ENCODE measurements at regions not wholly inside any gene's neighbourhood (a gene's known extent, or its start where the extent isn't known, plus 50 kb on each side); places are given as distances from the start of the nearest gene placed in this dataset.
"Not testable (repeated sequence)": the region's sequence is repeated elsewhere in the genome, so short reads cannot be mapped to it uniquely, and the experiment has no call there.

- Histone ChIP-seq H3K4me1 (ENCODE audit: control insufficient read depth, insufficient read depth, low read length) (peaks cover 5% of the 10 kb centered on the region; the same call in 1 of the 2 replicates), H3K9me3 (ENCODE audit: control insufficient read depth, insufficient read depth, low read depth, low read length) (no peaks in the 10 kb centered on the region), H3K27me3 (ENCODE audit: control insufficient read depth, insufficient read depth, low read length) (no peaks in the 10 kb centered on the region), H3K9ac (ENCODE audit: low read length) (no peak overlapping the region), H3K4me3 (ENCODE audit: low read depth, low read length) (no peak overlapping the region), H3K27ac (ENCODE audit: low read depth, low read length) (no peak overlapping the region), H3K36me3 (ENCODE audit: control insufficient read depth, insufficient read depth, low read length) (no peaks in the 10 kb centered on the region; the same call in 1 of the 2 replicates)
Observed at GRCh38 chr10:29701306-29701705, 66.5 kb upstream of the SVIL start.

GRCh38 chr10:29699621-29700020 is 64.8 kb upstream of the SVIL start:
- H3K36me3 ChIP-seq (ENCODE audit: control insufficient read depth, insufficient read depth, low read length): no peaks in the 10 kb centered on the region; the same call in 1 of the 2 replicates
- no peaks in the 10 kb centered on the region for H3K27me3 ChIP-seq (ENCODE audit: control insufficient read depth, insufficient read depth, low read length)
- H3K4me1 ChIP-seq (ENCODE audit: control insufficient read depth, insufficient read depth, low read length): peaks cover 5% of the 10 kb centered on the region; the same call in 1 of the 2 replicates
- no peak overlapping the region for H3K27ac ChIP-seq (ENCODE audit: low read depth, low read length)
- no peak overlapping the region for H3K9ac ChIP-seq (ENCODE audit: low read length)
- no peak overlapping the region for H3K4me3 ChIP-seq (ENCODE audit: low read depth, low read length)
- H3K9me3 ChIP-seq (ENCODE audit: control insufficient read depth, insufficient read depth, low read depth, low read length): no peaks in the 10 kb centered on the region

- peaks cover 5% of the 10 kb centered on the region; the same call in 1 of the 2 replicates for H3K4me1 ChIP-seq (ENCODE audit: control insufficient read depth, insufficient read depth, low read length)
- H3K27me3 ChIP-seq (ENCODE audit: control insufficient read depth, insufficient read depth, low read length): no peaks in the 10 kb centered on the region
- H3K36me3 ChIP-seq (ENCODE audit: control insufficient read depth, insufficient read depth, low read length): no peaks in the 10 kb centered on the region; the same call in 1 of the 2 replicates
- no peaks in the 10 kb centered on the region for H3K9me3 ChIP-seq (ENCODE audit: control insufficient read depth, insufficient read depth, low read depth, low read length)
- no peak overlapping the region for H3K4me3 ChIP-seq (ENCODE audit: low read depth, low read length)
- no peak overlapping the region for H3K27ac ChIP-seq (ENCODE audit: low read depth, low read length)
- no peak overlapping the region for H3K9ac ChIP-seq (ENCODE audit: low read length)
Observed at GRCh38 chr10:29698773-29699490, 64.2 kb upstream of the SVIL start.

DNA sequence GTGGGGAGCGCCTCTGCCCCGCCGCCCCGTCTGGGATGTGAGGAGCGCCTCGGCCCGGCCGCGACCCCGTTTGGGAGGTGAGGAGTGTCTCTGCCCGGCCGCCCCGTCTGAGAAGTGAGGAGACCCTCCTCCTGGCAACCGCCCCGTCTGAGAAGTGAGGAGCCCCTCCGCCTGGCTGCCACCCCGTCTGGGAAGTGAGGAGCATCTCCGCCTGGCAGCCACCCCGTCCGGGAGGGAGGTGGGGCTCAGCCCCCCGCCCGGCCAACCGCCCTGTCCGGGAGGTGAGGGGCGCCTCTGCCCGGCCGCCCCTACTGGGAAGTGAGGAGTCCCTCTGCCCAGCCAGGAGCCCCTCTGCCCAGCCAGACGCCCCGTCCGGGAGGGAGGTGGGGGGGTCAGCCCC is 61.8 kb upstream of the SVIL start:
- H3K27me3 ChIP-seq (ENCODE audit: control insufficient read depth, insufficient read depth, low read length); H3K27ac ChIP-seq (ENCODE audit: low read depth, low read length); H3K9me3 ChIP-seq (ENCODE audit: control insufficient read depth, insufficient read depth, low read depth, low read length); H3K4me3 ChIP-seq (ENCODE audit: low read depth, low read length); H3K9ac ChIP-seq (ENCODE audit: low read length); H3K36me3 ChIP-seq (ENCODE audit: control insufficient read depth, insufficient read depth, low read length): not testable (repeated sequence)
- peaks cover 23% of the 10 kb centered on the region for H3K4me1 ChIP-seq (ENCODE audit: control insufficient read depth, insufficient read depth, low read length)

GRCh38 chr10:29694121-29694520 is 59.4 kb upstream of the SVIL start:
- no peak overlapping the region for H3K27ac ChIP-seq (ENCODE audit: low read depth, low read length)
- no peaks in the 10 kb centered on the region for H3K36me3 ChIP-seq (ENCODE audit: control insufficient read depth, insufficient read depth, low read length)
- no peaks in the 10 kb centered on the region for H3K27me3 ChIP-seq (ENCODE audit: control insufficient read depth, insufficient read depth, low read length)
- H3K4me3 ChIP-seq (ENCODE audit: low read depth, low read length): no peak overlapping the region
- H3K9ac ChIP-seq (ENCODE audit: low read length): no peak overlapping the region
- no peaks in the 10 kb centered on the region for H3K9me3 ChIP-seq (ENCODE audit: control insufficient read depth, insufficient read depth, low read depth, low read length)
- H3K4me1 ChIP-seq (ENCODE audit: control insufficient read depth, insufficient read depth, low read length): peaks cover 20% of the 10 kb centered on the region

DNA sequence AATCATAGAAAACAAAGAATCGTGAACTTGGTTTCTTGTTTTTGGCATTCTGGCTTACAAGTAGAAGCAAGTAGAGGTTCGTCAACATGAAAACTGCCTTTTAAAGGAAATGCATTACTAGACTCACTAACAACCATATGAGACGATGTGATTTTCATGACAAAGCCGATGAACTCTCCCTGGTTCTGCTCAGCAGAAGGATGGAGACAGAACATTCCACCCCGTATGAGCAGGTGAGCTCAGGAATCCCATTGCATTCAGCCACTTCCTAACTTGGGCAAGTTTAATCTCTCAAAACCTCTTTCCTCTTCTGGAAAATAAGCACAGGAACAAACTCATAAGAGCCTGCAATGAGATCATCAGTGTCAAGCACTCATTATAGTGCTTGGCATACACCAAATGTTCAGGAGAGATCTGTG is 57.4 kb upstream of the SVIL start:
- Histone ChIP-seq H3K4me3 (ENCODE audit: low read depth, low read length) (peak overlapping the region; percentile 20), H3K36me3 (ENCODE audit: control insufficient read depth, insufficient read depth, low read length) (no peaks in the 10 kb centered on the region), H3K9ac (ENCODE audit: low read length) (peak overlapping the region; percentile 29), H3K4me1 (ENCODE audit: control insufficient read depth, insufficient read depth, low read length) (peaks cover 40% of the 10 kb centered on the region), H3K27ac (ENCODE audit: low read depth, low read length) (peak overlapping the region; percentile 56), H3K9me3 (ENCODE audit: control insufficient read depth, insufficient read depth, low read depth, low read length) (no peaks in the 10 kb centered on the region), H3K27me3 (ENCODE audit: control insufficient read depth, insufficient read depth, low read length) (no peaks in the 10 kb centered on the region)

DNA sequence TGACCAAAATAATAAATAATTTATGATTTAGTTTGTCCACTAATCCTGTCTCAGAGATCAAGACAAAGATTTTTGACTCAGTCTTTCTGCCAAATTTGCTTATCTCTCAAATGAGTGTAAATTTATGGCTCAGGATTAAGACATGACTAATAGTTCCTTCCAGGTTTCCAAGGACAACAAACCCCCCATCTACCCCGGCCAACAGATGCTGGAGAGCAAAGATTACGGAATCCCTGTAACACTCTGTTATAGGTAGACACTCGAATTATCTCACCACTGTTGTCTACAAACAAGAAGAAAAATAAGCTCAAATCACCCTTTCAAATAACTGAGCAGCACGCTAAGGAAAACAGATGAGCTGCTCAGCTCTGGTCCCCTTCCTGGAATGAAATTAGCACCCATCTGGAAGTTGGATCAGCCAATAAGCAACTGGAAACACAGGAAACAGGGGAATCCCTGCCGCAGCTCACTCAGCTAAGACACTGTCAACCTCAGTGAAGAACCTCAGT is 56.8 kb upstream of the SVIL start:
- Histone ChIP-seq H3K9ac (ENCODE audit: low read length) (peak overlapping the region; percentile 29), H3K9me3 (ENCODE audit: control insufficient read depth, insufficient read depth, low read depth, low read length) (no peaks in the 10 kb centered on the region), H3K4me1 (ENCODE audit: control insufficient read depth, insufficient read depth, low read length) (peaks cover 45% of the 10 kb centered on the region), H3K36me3 (ENCODE audit: control insufficient read depth, insufficient read depth, low read length) (no peaks in the 10 kb centered on the region), H3K27ac (ENCODE audit: low read depth, low read length) (peak overlapping the region; percentile 56), H3K4me3 (ENCODE audit: low read depth, low read length) (peak overlapping the region; percentile 20), H3K27me3 (ENCODE audit: control insufficient read depth, insufficient read depth, low read length) (no peaks in the 10 kb centered on the region)

DNA sequence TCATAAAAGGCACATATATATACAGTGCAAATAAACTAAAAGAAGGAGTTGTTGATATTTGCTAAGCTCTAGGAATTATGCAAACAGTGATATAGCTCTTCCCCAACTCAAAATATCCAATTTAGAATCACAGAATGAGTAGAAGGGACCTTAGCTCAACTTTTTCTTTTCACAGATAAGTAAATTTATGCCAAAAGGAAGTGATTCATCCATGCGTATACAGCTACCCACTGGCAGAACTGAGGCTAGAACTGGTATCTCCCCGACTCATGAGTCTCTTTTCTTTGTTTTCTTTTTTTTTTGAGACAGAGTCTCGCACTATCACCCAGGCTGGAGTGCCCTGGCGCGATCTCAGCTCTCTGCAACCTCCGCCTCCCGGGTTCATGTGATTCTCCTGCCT is 54.2 kb upstream of the SVIL start:
- Histone ChIP-seq H3K36me3 (ENCODE audit: control insufficient read depth, insufficient read depth, low read length) (peaks cover 15% of the 10 kb centered on the region; the same call in 1 of the 2 replicates), H3K27me3 (ENCODE audit: control insufficient read depth, insufficient read depth, low read length) (no peaks in the 10 kb centered on the region), H3K4me1 (ENCODE audit: control insufficient read depth, insufficient read depth, low read length) (peaks cover 52% of the 10 kb centered on the region), H3K4me3 (ENCODE audit: low read depth, low read length) (no peak overlapping the region), H3K9me3 (ENCODE audit: control insufficient read depth, insufficient read depth, low read depth, low read length) (no peaks in the 10 kb centered on the region), H3K9ac (ENCODE audit: low read length) (no peak overlapping the region), H3K27ac (ENCODE audit: low read depth, low read length) (no peak overlapping the region)

GRCh38 chr10:29688230-29688661 is 53.5 kb upstream of the SVIL start:
- Histone ChIP-seq H3K4me3 (ENCODE audit: low read depth, low read length) (no peak overlapping the region), H3K4me1 (ENCODE audit: control insufficient read depth, insufficient read depth, low read length) (peaks cover 49% of the 10 kb centered on the region), H3K9ac (ENCODE audit: low read length) (no peak overlapping the region), H3K36me3 (ENCODE audit: control insufficient read depth, insufficient read depth, low read length) (peaks cover 15% of the 10 kb centered on the region; the same call in 1 of the 2 replicates), H3K27ac (ENCODE audit: low read depth, low read length) (peak overlapping the region; percentile 64; the same call in 1 of the 2 replicates), H3K27me3 (ENCODE audit: control insufficient read depth, insufficient read depth, low read length) (no peaks in the 10 kb centered on the region), H3K9me3 (ENCODE audit: control insufficient read depth, insufficient read depth, low read depth, low read length) (no peaks in the 10 kb centered on the region)

- Histone ChIP-seq H3K4me3 (ENCODE audit: low read depth, low read length) (no peak overlapping the region), H3K36me3 (ENCODE audit: control insufficient read depth, insufficient read depth, low read length) (peaks cover 15% of the 10 kb centered on the region; the same call in 1 of the 2 replicates), H3K9ac (ENCODE audit: low read length) (no peak overlapping the region), H3K4me1 (ENCODE audit: control insufficient read depth, insufficient read depth, low read length) (peaks cover 43% of the 10 kb centered on the region), H3K9me3 (ENCODE audit: control insufficient read depth, insufficient read depth, low read depth, low read length) (no peaks in the 10 kb centered on the region), H3K27me3 (ENCODE audit: control insufficient read depth, insufficient read depth, low read length) (no peaks in the 10 kb centered on the region), H3K27ac (ENCODE audit: low read depth, low read length) (no peak overlapping the region)
Observed at GRCh38 chr10:29687421-29688164, 52.8 kb upstream of the SVIL start.

GRCh38 chr10:29685506-29685905 is 50.7 kb upstream of the SVIL start:
- peaks cover 15% of the 10 kb centered on the region; the same call in 1 of the 2 replicates for H3K36me3 ChIP-seq (ENCODE audit: control insufficient read depth, insufficient read depth, low read length)
- no peak overlapping the region for H3K27ac ChIP-seq (ENCODE audit: low read depth, low read length)
- H3K9me3 ChIP-seq (ENCODE audit: control insufficient read depth, insufficient read depth, low read depth, low read length): no peaks in the 10 kb centered on the region
- peaks cover 37% of the 10 kb centered on the region for H3K4me1 ChIP-seq (ENCODE audit: control insufficient read depth, insufficient read depth, low read length)
- no peak overlapping the region for H3K9ac ChIP-seq (ENCODE audit: low read length)
- H3K4me3 ChIP-seq (ENCODE audit: low read depth, low read length): no peak overlapping the region
- H3K27me3 ChIP-seq (ENCODE audit: control insufficient read depth, insufficient read depth, low read length): no peaks in the 10 kb centered on the region

Data from HUES6 (cell line).